Astrocyte (in vitro differentiated cells and primary cell): ENCODE measurements at regions not wholly inside any gene's neighbourhood (a gene's known extent, or its start where the extent isn't known, plus 50 kb on each side); places are given as distances from the start of the nearest gene placed in this dataset.

Experiments used
- EZH2 ChIP-seq: IDR thresholded peaks from 2 replicates; pipeline ENCODE4 v1.6.1; 2012; ENCODE audit warnings: mild to moderate bottlenecking, low read length, inconsistent platforms; ENCODE audit not compliant: insufficient read depth
- TF ChIP-seq, protein P1 (sequence below): IDR thresholded peaks from 2 replicates; pipeline ENCODE4 v1.5.1; 2011; ENCODE audit warnings: low read depth, mild to moderate bottlenecking, inconsistent platforms, low read length, moderate library complexity; ENCODE audit not compliant: insufficient read depth

DNA sequence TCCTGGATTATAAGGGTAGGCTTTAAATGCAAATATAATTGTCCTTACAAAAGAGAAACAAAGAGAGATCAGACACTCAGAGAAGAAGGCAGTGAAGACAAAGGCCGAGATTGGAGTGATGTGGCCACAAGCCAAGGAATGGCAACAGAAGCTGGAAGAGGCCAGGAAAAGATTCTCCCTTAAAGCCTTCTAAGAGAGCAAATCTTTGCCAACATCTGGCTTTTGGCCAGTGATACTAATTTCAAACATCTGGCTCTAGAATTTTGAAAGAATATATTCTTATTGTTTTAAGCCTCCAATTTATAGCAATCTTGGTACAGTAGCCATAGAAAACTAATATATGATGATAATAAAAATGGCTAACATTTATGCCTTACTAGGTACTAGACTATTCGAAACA, 615.8 kb upstream of the ZNF385D start:
- TF ChIP-seq, protein P1, sequence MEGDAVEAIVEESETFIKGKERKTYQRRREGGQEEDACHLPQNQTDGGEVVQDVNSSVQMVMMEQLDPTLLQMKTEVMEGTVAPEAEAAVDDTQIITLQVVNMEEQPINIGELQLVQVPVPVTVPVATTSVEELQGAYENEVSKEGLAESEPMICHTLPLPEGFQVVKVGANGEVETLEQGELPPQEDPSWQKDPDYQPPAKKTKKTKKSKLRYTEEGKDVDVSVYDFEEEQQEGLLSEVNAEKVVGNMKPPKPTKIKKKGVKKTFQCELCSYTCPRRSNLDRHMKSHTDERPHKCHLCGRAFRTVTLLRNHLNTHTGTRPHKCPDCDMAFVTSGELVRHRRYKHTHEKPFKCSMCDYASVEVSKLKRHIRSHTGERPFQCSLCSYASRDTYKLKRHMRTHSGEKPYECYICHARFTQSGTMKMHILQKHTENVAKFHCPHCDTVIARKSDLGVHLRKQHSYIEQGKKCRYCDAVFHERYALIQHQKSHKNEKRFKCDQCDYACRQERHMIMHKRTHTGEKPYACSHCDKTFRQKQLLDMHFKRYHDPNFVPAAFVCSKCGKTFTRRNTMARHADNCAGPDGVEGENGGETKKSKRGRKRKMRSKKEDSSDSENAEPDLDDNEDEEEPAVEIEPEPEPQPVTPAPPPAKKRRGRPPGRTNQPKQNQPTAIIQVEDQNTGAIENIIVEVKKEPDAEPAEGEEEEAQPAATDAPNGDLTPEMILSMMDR = no peak
- TF ChIP-seq EZH2 = no peak
